Endothelial cell (in vitro differentiated cells): ENCODE measurements at regions not wholly inside any gene's neighbourhood (a gene's known extent, or its start where the extent isn't known, plus 50 kb on each side); places are given as distances from the start of the nearest gene placed in this dataset.

Source experiments
- DNase-seq: peaks from one replicate; pipeline ENCODE4 v3.0.0; 2021; ENCODE audit warnings: low spot score
- H3K27ac Mint-ChIP-seq: one replicate; pipeline ENCODE4 v1.8.0; 2021; ENCODE audit warnings: mixed read lengths, inconsistent platforms; ENCODE audit not compliant: unreplicated experiment
- H3K27me3 Mint-ChIP-seq: one replicate; pipeline ENCODE4 v1.8.0; 2021; ENCODE audit warnings: mild to moderate bottlenecking, moderate library complexity, mixed read lengths, inconsistent platforms; ENCODE audit not compliant: unreplicated experiment
- H3K36me3 Mint-ChIP-seq: one replicate; pipeline ENCODE4 v1.8.0; 2021; ENCODE audit warnings: mild to moderate bottlenecking, low read depth, mixed read lengths, inconsistent platforms; ENCODE audit not compliant: unreplicated experiment
- H3K4me1 Mint-ChIP-seq: one replicate; pipeline ENCODE4 v1.8.0; 2021; ENCODE audit warnings: mild to moderate bottlenecking, mixed read lengths, inconsistent platforms; ENCODE audit not compliant: unreplicated experiment
- H3K4me3 Mint-ChIP-seq: one replicate; pipeline ENCODE4 v1.8.0; 2021; ENCODE audit warnings: mild to moderate bottlenecking, mixed read lengths, inconsistent platforms; ENCODE audit not compliant: unreplicated experiment
- H3K9me3 Mint-ChIP-seq: one replicate; pipeline ENCODE4 v1.8.0; 2021; ENCODE audit warnings: mixed read lengths, inconsistent platforms; ENCODE audit not compliant: unreplicated experiment
- CTCF ChIP-seq: fragments of 200-600 bp; sonication (generic); IDR thresholded peaks from one replicate; pipeline ENCODE4 v1.5.0; 2021; ENCODE audit warnings: antibody characterized with exemption; ENCODE audit not compliant: unreplicated experiment

DNA sequence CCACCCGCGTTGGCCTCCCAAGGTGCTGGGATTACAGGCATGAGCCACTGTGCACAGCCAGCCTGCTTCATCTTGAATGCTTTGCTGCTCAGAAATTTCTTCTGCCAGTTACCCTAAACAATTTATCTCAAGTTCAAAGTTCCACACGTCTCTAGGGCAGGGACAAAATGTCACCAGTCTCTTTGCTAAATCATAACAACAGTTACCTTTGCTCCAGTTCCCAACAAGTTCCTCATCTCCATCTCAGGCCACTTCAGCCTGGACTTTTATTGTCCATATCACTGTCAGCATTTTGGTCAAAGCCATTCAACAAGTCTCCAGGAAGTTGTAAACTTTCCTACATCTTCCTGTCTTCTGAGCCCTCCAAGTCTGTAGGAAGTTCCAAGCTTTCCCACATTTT is 159.5 kb upstream of the DYRK2 start:
- no peak overlapping the region for H3K27ac Mint-ChIP-seq
- peak overlapping the region; percentile 40 for H3K4me3 Mint-ChIP-seq
- H3K27me3 Mint-ChIP-seq = no peaks in the 10 kb centered on the region
- H3K9me3 Mint-ChIP-seq = peaks cover 9% of the 10 kb centered on the region
- TF ChIP-seq CTCF = no peak
- no peak for DNase-seq
- H3K4me1 Mint-ChIP-seq = no peaks in the 10 kb centered on the region
- peaks cover 10% of the 10 kb centered on the region for H3K36me3 Mint-ChIP-seq

DNA sequence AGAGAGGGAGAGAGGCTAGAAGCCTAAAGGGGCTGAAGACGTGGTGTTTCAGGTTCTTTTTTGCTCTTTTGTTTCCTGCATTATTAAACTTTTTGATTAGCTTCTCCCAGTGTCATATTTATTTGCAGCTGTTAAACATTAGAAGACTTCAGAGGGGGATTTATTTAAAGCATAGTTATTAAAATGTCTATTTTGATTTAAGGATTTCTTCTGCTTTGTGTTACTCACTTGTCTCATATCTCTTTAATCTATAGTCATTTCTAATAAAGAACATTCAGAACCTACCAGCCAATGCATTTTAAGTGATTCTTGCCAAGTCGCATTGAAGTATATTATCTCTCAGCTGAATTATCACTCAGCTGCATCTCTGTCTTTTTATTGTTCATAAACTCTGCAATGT is 152.0 kb upstream of the DYRK2 start:
- Mint-ChIP-seq H3K4me3 (no peak overlapping the region), H3K9me3 (no peaks in the 10 kb centered on the region), H3K27ac (no peak overlapping the region), H3K27me3 (peaks cover 3% of the 10 kb centered on the region), H3K36me3 (no peaks in the 10 kb centered on the region), H3K4me1 (no peaks in the 10 kb centered on the region)
- no peak for TF ChIP-seq CTCF
- DNase-seq = no peak

- Mint-ChIP-seq H3K27me3 (peaks cover 3% of the 10 kb centered on the region), H3K36me3 (no peaks in the 10 kb centered on the region), H3K4me3 (no peak overlapping the region), H3K4me1 (no peaks in the 10 kb centered on the region), H3K27ac (no peak overlapping the region), H3K9me3 (no peaks in the 10 kb centered on the region)
- DNase-seq = no peak
- no peak for TF ChIP-seq CTCF
Observed at GRCh38 chr12:67498991-67499390, 149.6 kb upstream of the DYRK2 start.

DNA sequence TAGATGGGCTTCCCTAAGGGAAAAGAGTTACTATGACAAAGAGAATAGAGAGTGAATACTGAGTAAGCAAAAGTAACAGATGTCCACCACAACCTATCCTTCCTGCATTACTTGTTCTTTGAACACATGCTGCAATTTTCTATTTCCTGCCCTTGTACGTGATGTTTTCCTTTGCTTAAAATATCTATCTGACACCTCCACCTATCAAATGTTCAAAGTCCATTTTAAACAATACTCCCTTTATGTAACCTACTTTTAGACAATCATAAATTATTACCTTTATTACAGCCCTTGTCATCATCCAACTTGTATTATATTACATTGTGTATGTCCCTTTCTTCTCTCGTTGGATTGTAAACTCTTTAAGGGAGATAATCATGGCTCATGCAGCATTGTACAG is 147.2 kb upstream of the DYRK2 start:
- Mint-ChIP-seq H3K4me3 (no peak overlapping the region), H3K4me1 (peaks cover under 1% of the 10 kb centered on the region), H3K27ac (no peak overlapping the region), H3K9me3 (no peaks in the 10 kb centered on the region), H3K36me3 (no peaks in the 10 kb centered on the region), H3K27me3 (peaks cover 3% of the 10 kb centered on the region)
- no peak for DNase-seq
- TF ChIP-seq CTCF = no peak

DNA sequence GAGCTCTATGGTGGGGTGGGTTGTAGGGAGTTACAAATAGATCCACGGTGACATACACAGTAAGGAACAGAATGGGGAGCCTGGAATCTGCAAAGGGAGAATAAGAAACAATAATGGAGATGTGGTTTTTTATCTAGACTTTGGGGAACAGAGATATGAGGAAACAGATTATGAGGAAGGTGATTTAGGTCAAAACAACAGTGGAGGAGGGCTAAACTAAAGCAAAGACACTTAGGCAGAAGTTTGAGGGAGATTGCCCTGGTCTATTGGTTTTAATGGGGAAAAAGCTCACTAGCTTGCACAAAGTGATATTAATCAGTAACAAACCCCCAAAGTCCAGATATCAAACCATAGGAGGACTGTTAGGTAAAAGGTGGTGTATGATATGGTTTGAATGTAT is 144.5 kb upstream of the DYRK2 start:
- Mint-ChIP-seq H3K9me3 (no peaks in the 10 kb centered on the region), H3K4me1 (peaks cover 5% of the 10 kb centered on the region), H3K27me3 (peaks cover 1% of the 10 kb centered on the region), H3K4me3 (no peak overlapping the region), H3K36me3 (no peaks in the 10 kb centered on the region), H3K27ac (no peak overlapping the region)
- DNase-seq = no peak
- no peak for TF ChIP-seq CTCF
